Fibroblast of skin of right quadriceps (primary cell): ENCODE measurements at regions not wholly inside any gene's neighbourhood (a gene's known extent, or its start where the extent isn't known, plus 50 kb on each side); places are given as distances from the start of the nearest gene placed in this dataset.

ENCODE experiments used
- DNase-seq: peaks from one replicate; pipeline ENCODE4 v3.0.0-alpha.2; 2013

GRCh38 chr3:28172748-28173147 is 68.7 kb upstream of the CMC1 start:
- DNase-seq, result no peak

GRCh38 chr3:28173836-28174235 is 67.6 kb upstream of the CMC1 start:
- DNase-seq, result no peak

- DNase-seq, result no peak
These were observed 54.7 kb upstream of the CMC1 start for GRCh38 chr3:28186748-28187147.

GRCh38 chr3:28188686-28189085 is 52.7 kb upstream of the CMC1 start:
- no peak for DNase-seq

GRCh38 chr3:28191363-28191762 is 50.1 kb upstream of the CMC1 start:
- DNase-seq, result peak; percentile 17
